ENCODE measurements at regions not wholly inside any gene's neighbourhood (a gene's known extent, or its start where the extent isn't known, plus 50 kb on each side); places are given as distances from the start of the nearest gene placed in this dataset.

GRCh38 chrX:15073313-15073712 lies 196.6 kb downstream of the ASB9 start:
- no peak for TF ChIP-seq EZH2phosphoT487 (IDR thresholded peaks at IDR 0.05; ENCODE audit: borderline replicate concordance)
- TF ChIP-seq CTCF (conservative IDR thresholded peaks at IDR 0.05; ENCODE audit: low read length), result no peak
- Histone ChIP-seq H3K79me2 (ENCODE audit: insufficient read depth, low read length) (no peaks in the 10 kb centered on the region), H3F3A (ENCODE audit: low read depth) (no peaks in the 10 kb centered on the region), H3K9ac (ENCODE audit: low read depth, low read length, poor library complexity, severe bottlenecking) (no peak overlapping the region), H2AFZ (ENCODE audit: low read length) (no peak overlapping the region), H3K27me3 (ENCODE audit: insufficient read depth, low read length, poor library complexity, severe bottlenecking) (no peaks in the 10 kb centered on the region), H3K4me1 (ENCODE audit: insufficient read depth, low read length, poor library complexity, severe bottlenecking) (no peaks in the 10 kb centered on the region), H3K4me2 (ENCODE audit: low read depth, low read length, poor library complexity, severe bottlenecking) (no peak overlapping the region), H4K20me1 (ENCODE audit: insufficient read depth, low read length, poor library complexity, severe bottlenecking) (no peaks in the 10 kb centered on the region), H3K9me3 (ENCODE audit: insufficient read depth, low read depth, low read length) (no peaks in the 10 kb centered on the region), H3K4me3 (ENCODE audit: low read length, poor library complexity, severe bottlenecking) (no peak overlapping the region), H3K9me2 (replicated peaks; ENCODE audit: low read depth, low read length) (no peaks in the 10 kb centered on the region), H3K36me3 (ENCODE audit: insufficient read depth, low read length) (no peaks in the 10 kb centered on the region)

- Histone ChIP-seq H2AFZ (ENCODE audit: low read length) (no peak overlapping the region), H3F3A (ENCODE audit: low read depth) (no peaks in the 10 kb centered on the region), H4K20me1 (ENCODE audit: insufficient read depth, low read length, poor library complexity, severe bottlenecking) (no peaks in the 10 kb centered on the region), H3K4me1 (ENCODE audit: insufficient read depth, low read length, poor library complexity, severe bottlenecking) (no peaks in the 10 kb centered on the region), H3K4me2 (ENCODE audit: low read depth, low read length, poor library complexity, severe bottlenecking) (no peak overlapping the region), H3K9me2 (replicated peaks; ENCODE audit: low read depth, low read length) (no peaks in the 10 kb centered on the region), H3K4me3 (ENCODE audit: low read length, poor library complexity, severe bottlenecking) (no peak overlapping the region), H3K9ac (ENCODE audit: low read depth, low read length, poor library complexity, severe bottlenecking) (no peak overlapping the region), H3K9me3 (ENCODE audit: insufficient read depth, low read depth, low read length) (no peaks in the 10 kb centered on the region), H3K36me3 (ENCODE audit: insufficient read depth, low read length) (no peaks in the 10 kb centered on the region), H3K79me2 (ENCODE audit: insufficient read depth, low read length) (no peaks in the 10 kb centered on the region), H3K27me3 (ENCODE audit: insufficient read depth, low read length, poor library complexity, severe bottlenecking) (no peaks in the 10 kb centered on the region)
- TF ChIP-seq EZH2phosphoT487 (IDR thresholded peaks at IDR 0.05; ENCODE audit: borderline replicate concordance) (no peak), CTCF (conservative IDR thresholded peaks at IDR 0.05; ENCODE audit: low read length) (no peak)
Measured at GRCh38 chrX:15072880-15073279, 197.0 kb downstream of the ASB9 start.

GRCh38 chrX:15072259-15072658 lies 197.6 kb downstream of the ASB9 start:
- Histone ChIP-seq H3K4me1 (ENCODE audit: insufficient read depth, low read length, poor library complexity, severe bottlenecking) (no peaks in the 10 kb centered on the region), H3K9me2 (replicated peaks; ENCODE audit: low read depth, low read length) (no peaks in the 10 kb centered on the region), H3K79me2 (ENCODE audit: insufficient read depth, low read length) (no peaks in the 10 kb centered on the region), H3K4me2 (ENCODE audit: low read depth, low read length, poor library complexity, severe bottlenecking) (no peak overlapping the region), H3K9me3 (ENCODE audit: insufficient read depth, low read depth, low read length) (no peaks in the 10 kb centered on the region), H2AFZ (ENCODE audit: low read length) (no peak overlapping the region), H3K36me3 (ENCODE audit: insufficient read depth, low read length) (no peaks in the 10 kb centered on the region), H4K20me1 (ENCODE audit: insufficient read depth, low read length, poor library complexity, severe bottlenecking) (no peaks in the 10 kb centered on the region), H3K9ac (ENCODE audit: low read depth, low read length, poor library complexity, severe bottlenecking) (no peak overlapping the region), H3K27me3 (ENCODE audit: insufficient read depth, low read length, poor library complexity, severe bottlenecking) (no peaks in the 10 kb centered on the region), H3K4me3 (ENCODE audit: low read length, poor library complexity, severe bottlenecking) (no peak overlapping the region), H3F3A (ENCODE audit: low read depth) (no peaks in the 10 kb centered on the region)
- TF ChIP-seq CTCF (conservative IDR thresholded peaks at IDR 0.05; ENCODE audit: low read length) (no peak), EZH2phosphoT487 (IDR thresholded peaks at IDR 0.05; ENCODE audit: borderline replicate concordance) (no peak)

Data from Loucy (cell line).